ENCODE measurements at regions not wholly inside any gene's neighbourhood (a gene's known extent, or its start where the extent isn't known, plus 50 kb on each side); places are given as distances from the start of the nearest gene placed in this dataset.
"Not testable (repeated sequence)": the region's sequence is repeated elsewhere in the genome, so short reads cannot be mapped to it uniquely, and the experiment has no call there.

GRCh38 chr9:74362423-74362822 is 134.7 kb upstream of the RORB start:
- no peak for DNase-seq

- DNase-seq = no peak
Observed at GRCh38 chr9:74366111-74366510, 131.0 kb upstream of the RORB start.

GRCh38 chr9:74369844-74370243 is 127.3 kb upstream of the RORB start:
- DNase-seq = no peak

- DNase-seq = no peak
Observed at GRCh38 chr9:74373348-74373747, 123.8 kb upstream of the RORB start.

- DNase-seq = no peak
Observed at GRCh38 chr9:74379718-74380117, 117.4 kb upstream of the RORB start.

GRCh38 chr9:74391816-74392215 is 105.3 kb upstream of the RORB start:
- DNase-seq = no peak

- DNase-seq = no peak
Observed at GRCh38 chr9:74403581-74403980, 93.6 kb upstream of the RORB start.

- no peak for DNase-seq
Observed at GRCh38 chr9:74404620-74405019, 92.5 kb upstream of the RORB start.

- no peak for DNase-seq
Observed at GRCh38 chr9:74407166-74407565, 90.0 kb upstream of the RORB start.

- no peak for DNase-seq
Observed at GRCh38 chr9:74412236-74412979, 84.7 kb upstream of the RORB start.

GRCh38 chr9:74413876-74414275 is 83.3 kb upstream of the RORB start:
- no peak for DNase-seq

GRCh38 chr9:74414325-74414724 is 82.8 kb upstream of the RORB start:
- no peak for DNase-seq

- DNase-seq = no peak
Observed at GRCh38 chr9:74415995-74416394, 81.1 kb upstream of the RORB start.

- DNase-seq = not testable (repeated sequence)
Observed at GRCh38 chr9:74424488-74424887, 72.6 kb upstream of the RORB start.

- DNase-seq = no peak
Observed at GRCh38 chr9:74431467-74431866, 65.7 kb upstream of the RORB start.

- no peak for DNase-seq
Observed at GRCh38 chr9:74443036-74443750, 53.9 kb upstream of the RORB start.

GRCh38 chr9:74444369-74444768 is 52.8 kb upstream of the RORB start:
- peak; percentile 0 for DNase-seq
